ENCODE measurements at regions not wholly inside any gene's neighbourhood (a gene's known extent, or its start where the extent isn't known, plus 50 kb on each side); places are given as distances from the start of the nearest gene placed in this dataset.
A peak's percentile ranks its signal among the peaks of the same experiment; 100 is the strongest.

DNA sequence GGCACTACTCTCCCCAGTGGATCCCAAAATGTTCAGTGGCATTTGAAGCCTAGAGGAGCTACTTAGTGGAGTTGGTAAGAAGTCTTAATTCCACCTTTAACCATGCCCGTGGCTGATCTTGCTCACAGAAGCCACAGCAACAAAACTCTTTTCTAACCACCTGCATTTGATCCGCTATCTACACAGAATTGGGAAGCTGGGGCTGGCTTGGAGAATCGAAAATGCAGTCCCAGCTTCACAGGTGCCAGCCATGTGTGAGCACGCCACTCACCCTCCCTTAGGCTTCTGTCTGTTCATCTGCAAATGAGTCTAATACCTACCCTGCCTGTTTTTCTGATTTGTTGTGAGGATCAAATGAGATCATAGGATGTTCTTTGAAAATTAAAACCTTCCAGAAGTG is 182.6 kb downstream of the BCL11A start:
- WGBS = 88% methylated on average over 4 of the region's 4 CpGs
- Histone ChIP-seq H3K4me3 (ENCODE audit: low read depth, low read length) (no peak overlapping the region), H3K4me1 (ENCODE audit: insufficient read depth) (no peaks in the 10 kb centered on the region), H3K27ac (ENCODE audit: low read depth) (no peak overlapping the region), H3K36me3 (ENCODE audit: insufficient read depth) (no peaks in the 10 kb centered on the region)
- DNase-seq (ENCODE audit: extremely low spot score) = no peak

DNA sequence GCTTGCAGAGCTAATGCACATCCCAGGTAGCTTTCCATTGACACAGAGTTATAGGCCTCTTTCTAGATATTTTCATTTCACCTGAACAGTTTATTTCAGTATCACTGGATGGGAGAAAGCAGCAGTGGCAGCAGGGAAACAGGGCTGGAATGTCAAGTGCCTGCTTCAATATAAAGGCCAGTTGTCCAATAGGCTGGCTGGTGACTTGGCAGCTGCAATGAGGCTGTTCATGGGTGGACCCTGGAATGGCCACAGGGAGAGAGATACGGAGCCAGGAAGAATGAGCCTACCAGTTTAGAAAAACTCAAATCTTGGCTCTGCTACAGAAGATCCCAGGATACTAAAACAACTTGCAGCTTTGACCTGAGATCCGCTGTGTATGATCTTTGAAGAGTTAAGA is 185.0 kb downstream of the BCL11A start:
- DNase-seq (ENCODE audit: extremely low spot score) = no peak
- Histone ChIP-seq H3K4me1 (ENCODE audit: insufficient read depth) (no peaks in the 10 kb centered on the region), H3K36me3 (ENCODE audit: insufficient read depth) (no peaks in the 10 kb centered on the region), H3K27ac (ENCODE audit: low read depth) (no peak overlapping the region), H3K4me3 (ENCODE audit: low read depth, low read length) (no peak overlapping the region)
- 64% methylated on average over 2 of the region's 2 CpGs for WGBS

DNA sequence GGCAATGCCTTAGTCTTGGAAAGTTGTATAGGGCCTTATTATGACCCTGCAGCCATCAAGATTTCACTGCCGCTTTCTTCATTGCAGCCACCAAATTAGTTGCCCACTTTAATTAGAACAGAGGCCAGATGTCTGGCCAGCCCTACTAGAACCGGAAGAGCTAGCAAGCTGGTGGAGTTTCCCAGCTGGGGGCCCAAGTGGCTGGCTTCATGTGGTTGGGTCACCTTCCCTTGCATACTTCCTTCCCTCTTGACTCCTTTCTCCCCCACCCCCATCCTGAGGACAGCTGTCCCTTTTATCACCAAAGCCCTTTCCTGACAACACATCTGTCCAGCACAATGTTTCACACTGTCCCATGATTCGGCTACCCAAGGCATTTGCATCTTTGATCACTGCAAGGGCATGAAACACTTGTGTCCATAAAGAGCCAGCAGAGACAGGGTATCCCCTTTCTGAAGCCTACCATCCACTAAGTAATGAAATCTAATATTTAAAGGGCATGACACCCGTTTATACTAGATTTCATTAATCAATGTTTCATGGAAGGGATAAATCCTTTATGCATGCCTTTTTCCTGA is 187.2 kb downstream of the BCL11A start:
- no peaks in the 10 kb centered on the region for H3K36me3 ChIP-seq (ENCODE audit: insufficient read depth)
- H3K4me1 ChIP-seq (ENCODE audit: insufficient read depth) = no peaks in the 10 kb centered on the region
- WGBS = 69% methylated on average over 4 of the region's 4 CpGs
- H3K4me3 ChIP-seq (ENCODE audit: low read depth, low read length) = no peak overlapping the region
- DNase-seq (ENCODE audit: extremely low spot score) = no peak
- H3K27ac ChIP-seq (ENCODE audit: low read depth) = no peak overlapping the region

DNA sequence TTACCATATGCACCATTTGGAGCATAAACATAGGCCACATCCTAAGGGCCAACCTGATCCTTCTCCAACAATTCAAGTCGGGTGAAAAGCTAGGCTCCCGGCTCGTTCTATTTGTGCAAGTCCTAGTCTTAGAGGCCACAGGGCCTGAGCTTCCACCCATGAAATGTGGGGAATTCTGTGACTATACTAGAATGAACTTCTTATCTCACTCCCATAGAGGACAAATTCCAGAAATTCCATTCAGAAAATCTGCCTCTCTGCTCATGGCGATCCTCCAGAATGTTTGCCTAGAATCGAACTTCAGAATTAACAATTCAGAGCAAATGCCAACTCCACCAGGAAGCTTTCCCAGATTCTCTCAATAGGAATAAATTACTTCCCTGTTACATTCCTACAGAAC is 187.9 kb downstream of the BCL11A start:
- Histone ChIP-seq H3K4me1 (ENCODE audit: insufficient read depth) (no peaks in the 10 kb centered on the region), H3K27ac (ENCODE audit: low read depth) (no peak overlapping the region), H3K4me3 (ENCODE audit: low read depth, low read length) (no peak overlapping the region), H3K36me3 (ENCODE audit: insufficient read depth) (no peaks in the 10 kb centered on the region)
- no peak for DNase-seq (ENCODE audit: extremely low spot score)
- WGBS = 69% methylated on average over 5 of the region's 5 CpGs

DNA sequence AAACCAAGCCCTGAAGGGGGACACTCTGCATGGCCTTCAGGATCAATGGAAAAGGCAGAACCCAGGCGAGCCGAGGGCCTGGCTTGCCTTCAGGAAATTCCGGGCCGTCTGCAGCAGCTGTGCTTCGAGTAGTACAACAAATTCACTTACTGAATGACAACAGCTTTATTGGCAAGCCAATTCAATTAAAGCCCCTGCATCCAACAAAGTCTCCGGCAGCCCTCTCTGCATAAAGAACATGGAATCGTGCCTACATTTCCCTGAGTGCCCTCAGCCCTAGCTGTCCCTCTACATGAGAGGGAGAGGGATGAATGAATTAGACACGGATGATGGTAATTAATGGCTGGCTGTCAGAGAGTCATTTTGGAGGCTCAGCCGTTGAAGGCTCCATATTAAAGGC is 189.0 kb downstream of the BCL11A start:
- no peak overlapping the region for H3K4me3 ChIP-seq (ENCODE audit: low read depth, low read length)
- H3K4me1 ChIP-seq (ENCODE audit: insufficient read depth) = no peaks in the 10 kb centered on the region
- H3K27ac ChIP-seq (ENCODE audit: low read depth) = no peak overlapping the region
- WGBS = 75% methylated on average over 9 of the region's 9 CpGs
- no peak for DNase-seq (ENCODE audit: extremely low spot score)
- H3K36me3 ChIP-seq (ENCODE audit: insufficient read depth) = no peaks in the 10 kb centered on the region

DNA sequence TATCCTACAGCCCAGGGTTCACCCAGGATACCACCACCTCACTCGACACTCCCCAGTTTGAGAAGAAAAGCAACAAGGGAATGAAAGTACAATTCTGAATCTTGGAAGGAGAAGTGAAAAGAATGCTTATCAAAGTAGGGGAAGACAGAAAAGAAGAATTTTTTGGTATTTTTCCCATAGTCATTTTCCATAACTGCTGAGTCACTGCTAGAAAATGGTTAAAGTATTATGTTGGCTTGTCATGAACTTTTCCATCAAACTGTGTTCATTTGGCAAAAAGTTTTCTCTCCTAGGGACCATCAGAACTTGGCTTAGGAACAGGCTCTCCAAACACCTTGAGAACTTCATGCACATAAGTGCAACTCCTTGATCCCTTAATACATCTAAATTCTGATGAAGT is 192.0 kb downstream of the BCL11A start:
- 87% methylated on average over 1 of the region's 1 CpG for WGBS
- H3K27ac ChIP-seq (ENCODE audit: low read depth) = no peak overlapping the region
- H3K4me3 ChIP-seq (ENCODE audit: low read depth, low read length) = no peak overlapping the region

DNA sequence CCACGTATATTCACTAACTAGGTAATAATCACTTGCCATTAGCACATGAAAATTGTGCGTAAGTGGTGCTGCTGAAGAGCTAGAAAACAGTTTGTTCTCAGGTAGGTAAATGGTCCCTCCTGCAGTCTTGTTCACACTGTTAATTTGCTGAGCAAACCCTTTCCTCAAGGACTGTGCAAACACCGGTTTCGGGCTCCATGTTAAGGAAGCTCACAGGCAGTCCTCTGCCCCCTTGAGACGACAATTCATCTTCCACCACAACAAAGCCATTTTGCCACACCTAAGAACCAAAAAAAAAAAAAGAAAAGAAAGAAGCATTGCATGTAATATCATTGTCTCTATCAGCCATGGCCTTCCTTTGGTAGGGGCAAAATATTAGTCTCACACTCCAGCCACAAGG is 193.9 kb downstream of the BCL11A start:
- Histone ChIP-seq H3K4me1 (ENCODE audit: insufficient read depth) (no peaks in the 10 kb centered on the region), H3K27ac (ENCODE audit: low read depth) (no peak overlapping the region), H3K4me3 (ENCODE audit: low read depth, low read length) (no peak overlapping the region), H3K36me3 (ENCODE audit: insufficient read depth) (no peaks in the 10 kb centered on the region)
- no peak for DNase-seq (ENCODE audit: extremely low spot score)
- 72% methylated on average over 5 of the region's 5 CpGs for WGBS

More for the DNA sequence above, 192.0 kb downstream of the BCL11A start:
- no peaks in the 10 kb centered on the region for H3K36me3 ChIP-seq (ENCODE audit: insufficient read depth)
- no peaks in the 10 kb centered on the region for H3K4me1 ChIP-seq (ENCODE audit: insufficient read depth)
- no peak for DNase-seq (ENCODE audit: extremely low spot score)

DNA sequence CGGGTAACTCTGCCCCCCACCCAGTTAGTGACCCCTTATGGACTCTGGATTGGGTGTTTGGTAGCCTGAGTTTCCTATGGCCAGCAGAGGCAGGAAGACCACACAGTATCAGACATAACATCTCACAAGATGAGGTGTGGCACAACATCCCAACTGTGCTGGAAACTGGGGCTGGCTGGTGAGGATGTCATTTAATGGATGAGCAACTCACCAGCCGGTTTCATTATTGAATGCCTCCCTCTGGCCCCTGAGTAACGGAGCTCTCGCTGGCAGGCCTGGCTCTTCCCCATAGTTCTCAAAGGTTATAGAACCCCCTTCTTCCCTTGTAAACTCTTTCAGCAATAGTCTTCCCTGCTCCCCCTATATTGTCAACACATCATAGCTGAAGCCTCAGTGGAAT is 195.0 kb downstream of the BCL11A start:
- H3K27ac ChIP-seq (ENCODE audit: low read depth) = no peak overlapping the region
- WGBS = 78% methylated on average over 4 of the region's 4 CpGs
- H3K36me3 ChIP-seq (ENCODE audit: insufficient read depth) = no peaks in the 10 kb centered on the region
- no peaks in the 10 kb centered on the region for H3K4me1 ChIP-seq (ENCODE audit: insufficient read depth)
- no peak for DNase-seq (ENCODE audit: extremely low spot score)
- H3K4me3 ChIP-seq (ENCODE audit: low read depth, low read length) = no peak overlapping the region

DNA sequence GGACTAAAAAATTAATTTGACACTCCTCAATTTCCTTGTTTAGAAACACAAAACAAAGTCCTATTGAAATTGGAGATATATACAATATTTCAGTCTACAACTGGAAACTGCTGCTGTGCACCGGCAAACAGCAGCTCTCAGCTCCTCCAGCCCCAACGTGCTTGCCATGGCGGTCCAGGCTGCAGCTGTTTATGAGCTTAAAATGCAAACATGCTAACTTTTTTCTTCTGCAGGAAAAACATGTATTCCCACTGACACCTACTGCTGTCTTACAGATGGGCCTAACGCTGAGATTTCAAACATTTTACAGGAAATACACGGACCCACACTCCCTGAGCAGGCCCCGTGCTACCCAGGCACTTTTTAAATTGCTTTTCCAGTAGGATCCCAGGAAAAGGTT is 195.5 kb downstream of the BCL11A start:
- DNase-seq (ENCODE audit: extremely low spot score) = no peak

DNA sequence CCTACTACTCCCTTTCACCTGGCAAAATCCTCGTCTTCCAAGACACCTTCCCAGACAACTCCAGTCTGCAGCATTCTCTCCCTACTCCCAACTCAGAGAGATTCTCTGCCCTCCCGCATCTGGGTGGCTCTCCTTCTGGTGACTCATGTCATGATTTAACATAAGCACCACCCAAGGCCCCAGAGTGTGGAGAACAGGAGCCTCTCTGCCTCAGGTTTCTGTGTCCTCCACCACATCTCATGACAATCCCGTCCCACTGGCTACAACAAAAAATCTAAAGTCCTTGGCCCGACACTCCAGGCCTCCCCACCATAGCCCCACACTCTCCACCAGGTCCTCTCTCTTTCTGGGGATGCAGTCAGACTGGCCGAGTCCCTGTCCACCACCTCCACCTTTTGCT is 197.1 kb downstream of the BCL11A start:
- Histone ChIP-seq H3K27ac (ENCODE audit: low read depth) (no peak overlapping the region), H3K36me3 (ENCODE audit: insufficient read depth) (no peaks in the 10 kb centered on the region), H3K4me3 (ENCODE audit: low read depth, low read length) (no peak overlapping the region), H3K4me1 (ENCODE audit: insufficient read depth) (no peaks in the 10 kb centered on the region)
- DNase-seq (ENCODE audit: extremely low spot score) = no peak
- WGBS = 89% methylated on average over 5 of the region's 5 CpGs

More for the DNA sequence above, 195.5 kb downstream of the BCL11A start:
- H3K36me3 ChIP-seq (ENCODE audit: insufficient read depth) = no peaks in the 10 kb centered on the region
- no peak overlapping the region for H3K27ac ChIP-seq (ENCODE audit: low read depth)
- H3K4me1 ChIP-seq (ENCODE audit: insufficient read depth) = no peaks in the 10 kb centered on the region
- H3K4me3 ChIP-seq (ENCODE audit: low read depth, low read length) = no peak overlapping the region
- 61% methylated on average over 6 of the region's 6 CpGs for WGBS

DNA sequence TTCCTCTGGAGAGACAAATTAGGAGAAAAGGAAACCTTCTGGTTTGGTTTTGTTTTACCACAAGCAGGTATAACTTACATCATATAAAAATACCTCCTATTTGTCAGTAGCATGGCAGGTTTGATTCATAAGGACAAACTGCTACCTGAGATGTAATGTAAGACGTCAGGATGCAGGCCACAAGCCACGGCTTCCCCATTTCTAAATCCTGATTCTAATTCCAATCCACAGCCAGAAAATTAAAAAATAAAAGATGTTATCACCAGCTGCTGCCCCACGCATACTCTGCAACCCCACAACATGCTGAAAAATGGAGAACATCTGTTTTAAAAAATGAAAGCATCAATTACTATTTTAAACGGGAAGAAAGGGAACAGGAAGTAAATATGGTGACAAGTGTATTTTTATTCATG is 197.6 kb downstream of the BCL11A start:
- 63% methylated on average over 4 of the region's 4 CpGs for WGBS
- DNase-seq (ENCODE audit: extremely low spot score) = no peak
- H3K4me1 ChIP-seq (ENCODE audit: insufficient read depth) = no peaks in the 10 kb centered on the region
- H3K36me3 ChIP-seq (ENCODE audit: insufficient read depth) = no peaks in the 10 kb centered on the region
- H3K4me3 ChIP-seq (ENCODE audit: low read depth, low read length) = no peak overlapping the region
- H3K27ac ChIP-seq (ENCODE audit: low read depth) = no peak overlapping the region

DNA sequence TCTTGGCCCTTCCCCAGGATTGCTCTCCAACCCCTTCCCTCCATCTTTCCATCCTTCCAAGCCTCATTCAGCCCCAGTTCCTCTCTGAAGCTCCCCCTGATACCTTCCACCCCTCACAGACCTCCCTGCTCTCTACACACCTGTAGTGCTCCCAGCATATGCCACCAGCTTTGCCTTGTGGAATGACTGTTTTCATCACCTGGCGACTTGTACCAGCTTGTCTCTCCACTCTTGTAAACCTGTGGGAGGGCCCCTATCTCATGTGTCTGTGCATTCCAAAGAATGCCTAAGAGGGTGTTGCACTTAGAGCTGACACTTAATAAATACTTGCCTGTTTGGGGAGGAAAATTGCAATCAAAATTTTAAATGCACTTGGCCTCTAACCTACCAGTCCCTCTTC is 198.7 kb downstream of the BCL11A start:
- H3K36me3 ChIP-seq (ENCODE audit: insufficient read depth) = no peaks in the 10 kb centered on the region
- 87% methylated on average over 1 of the region's 1 CpG for WGBS
- H3K27ac ChIP-seq (ENCODE audit: low read depth) = no peak overlapping the region
- H3K4me1 ChIP-seq (ENCODE audit: insufficient read depth) = no peaks in the 10 kb centered on the region
- H3K4me3 ChIP-seq (ENCODE audit: low read depth, low read length) = no peak overlapping the region
- DNase-seq (ENCODE audit: extremely low spot score) = peak; percentile 60

DNA sequence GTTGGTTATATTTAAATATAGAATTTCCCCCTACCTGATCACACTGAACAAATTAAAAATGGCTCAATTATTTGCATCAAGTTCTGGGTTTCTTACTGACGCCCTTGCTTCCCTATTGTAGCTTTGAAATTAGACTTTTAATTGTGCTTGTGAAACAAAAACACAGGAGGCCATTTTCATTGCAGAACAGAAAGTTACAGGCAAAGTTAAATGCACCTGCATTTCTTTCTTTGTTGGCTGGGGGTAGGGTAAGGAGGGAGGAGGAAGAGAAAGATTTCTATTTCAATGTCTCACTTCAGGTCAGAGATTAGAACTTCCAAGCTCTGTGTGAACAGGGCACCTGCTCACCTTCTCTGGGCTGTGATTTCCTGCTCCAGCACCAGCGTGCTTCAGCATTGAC is 199.6 kb downstream of the BCL11A start:
- 81% methylated on average over 2 of the region's 2 CpGs for WGBS
- H3K27ac ChIP-seq (ENCODE audit: low read depth) = no peak overlapping the region
- no peak for DNase-seq (ENCODE audit: extremely low spot score)

DNA sequence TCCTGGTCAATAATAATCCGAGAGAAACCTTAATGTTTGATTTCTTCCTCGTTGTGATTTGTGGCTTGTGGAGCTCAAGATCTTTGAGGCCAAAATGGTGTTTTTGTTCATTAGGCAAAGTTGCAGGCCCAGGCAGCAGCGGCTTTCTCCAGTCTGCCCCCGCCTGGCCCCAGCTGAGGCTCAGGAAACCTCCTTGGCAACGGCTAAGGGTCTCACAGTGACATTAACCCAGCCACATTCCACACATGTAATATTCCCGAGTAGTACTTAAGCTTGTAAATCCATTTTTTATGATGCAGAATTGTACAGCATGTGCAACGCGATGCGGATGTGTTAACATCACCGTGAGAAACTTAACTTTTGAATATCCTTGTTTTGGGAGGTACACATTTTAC is 200.1 kb downstream of the BCL11A start:
- WGBS = 31% methylated on average over 10 of the region's 10 CpGs

More for the DNA sequence above, 199.6 kb downstream of the BCL11A start:
- H3K4me1 ChIP-seq (ENCODE audit: insufficient read depth) = no peaks in the 10 kb centered on the region
- no peaks in the 10 kb centered on the region for H3K36me3 ChIP-seq (ENCODE audit: insufficient read depth)
- H3K4me3 ChIP-seq (ENCODE audit: low read depth, low read length) = no peak overlapping the region

More for the DNA sequence above, 200.1 kb downstream of the BCL11A start:
- no peak overlapping the region for H3K4me3 ChIP-seq (ENCODE audit: low read depth, low read length)
- H3K27ac ChIP-seq (ENCODE audit: low read depth) = no peak overlapping the region
- no peaks in the 10 kb centered on the region for H3K36me3 ChIP-seq (ENCODE audit: insufficient read depth)
- no peak for DNase-seq (ENCODE audit: extremely low spot score)
- no peaks in the 10 kb centered on the region for H3K4me1 ChIP-seq (ENCODE audit: insufficient read depth)
